Stimulated activated CD4-positive, alpha-beta T cell treated with anti-CD3 and anti-CD28 coated beads, Interleukin-15, amount 100 ng/mL, for 1 hour (primary cell): ENCODE measurements at regions not wholly inside any gene's neighbourhood (a gene's known extent, or its start where the extent isn't known, plus 50 kb on each side); places are given as distances from the start of the nearest gene placed in this dataset.
"Not testable (repeated sequence)": the region's sequence is repeated elsewhere in the genome, so short reads cannot be mapped to it uniquely, and the experiment has no call there.

Experiments
- DNase-seq, 2 donors: peaks; one replicate each; pipeline ENCODE4 v3.0.0-alpha.2; 2020; ENCODE audit warnings: low read depth in 1 of 2, low spot score in 1 of 2

DNA sequence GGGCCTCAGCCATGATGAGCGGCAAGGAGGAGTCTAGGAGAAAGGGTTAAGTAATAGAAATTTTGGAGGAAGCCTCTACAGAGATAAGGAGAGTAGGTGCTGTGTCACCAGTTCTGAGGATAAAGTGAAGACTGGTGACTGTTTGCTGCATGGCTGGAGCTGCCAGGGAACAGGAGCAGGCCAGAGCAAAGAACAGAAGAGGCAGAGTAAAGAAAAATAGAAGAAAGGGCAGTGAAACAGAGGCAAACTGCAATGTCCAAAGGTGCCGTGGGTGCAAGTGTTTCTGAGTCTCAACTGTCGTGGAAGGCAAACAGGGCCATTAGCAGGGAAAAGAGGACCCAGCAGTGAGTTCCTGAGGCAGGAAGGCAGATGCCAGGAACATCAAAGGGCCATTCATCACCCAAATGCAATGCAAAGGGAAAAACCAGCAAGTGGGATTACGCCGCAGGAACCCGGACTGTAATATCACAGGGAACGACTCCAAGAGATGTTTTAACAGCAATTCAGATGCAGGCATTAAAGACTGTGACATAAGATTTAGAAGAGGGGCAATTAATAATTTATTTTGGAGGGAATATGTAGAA is 318.3 kb downstream of the FOXO1 start:
- DNase-seq: no peak

- DNase-seq: no peak
Measured at GRCh38 chr13:40350283-40350992, 316.0 kb downstream of the FOXO1 start.

GRCh38 chr13:40351537-40352379 is 314.7 kb downstream of the FOXO1 start:
- no peak for DNase-seq

DNA sequence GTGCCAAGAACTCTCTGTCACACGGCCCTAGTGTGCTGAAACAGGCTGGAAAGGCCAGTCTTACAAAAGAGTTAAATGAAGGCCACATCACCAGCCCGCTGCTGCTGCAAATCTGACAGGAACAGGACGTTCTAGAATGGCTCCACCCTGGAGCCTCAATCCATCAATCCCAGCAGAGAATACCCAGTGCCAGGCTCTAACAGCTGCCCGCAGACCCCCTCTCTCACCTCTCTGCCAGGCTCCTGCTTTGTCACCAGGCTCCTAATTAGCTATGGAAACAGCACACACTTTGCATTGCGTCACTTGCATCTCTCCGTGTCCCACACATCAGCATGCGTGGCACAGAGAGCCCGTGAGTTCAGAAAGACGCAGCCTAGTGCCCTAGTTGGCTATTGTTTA is 314.1 kb downstream of the FOXO1 start:
- no peak for DNase-seq

DNA sequence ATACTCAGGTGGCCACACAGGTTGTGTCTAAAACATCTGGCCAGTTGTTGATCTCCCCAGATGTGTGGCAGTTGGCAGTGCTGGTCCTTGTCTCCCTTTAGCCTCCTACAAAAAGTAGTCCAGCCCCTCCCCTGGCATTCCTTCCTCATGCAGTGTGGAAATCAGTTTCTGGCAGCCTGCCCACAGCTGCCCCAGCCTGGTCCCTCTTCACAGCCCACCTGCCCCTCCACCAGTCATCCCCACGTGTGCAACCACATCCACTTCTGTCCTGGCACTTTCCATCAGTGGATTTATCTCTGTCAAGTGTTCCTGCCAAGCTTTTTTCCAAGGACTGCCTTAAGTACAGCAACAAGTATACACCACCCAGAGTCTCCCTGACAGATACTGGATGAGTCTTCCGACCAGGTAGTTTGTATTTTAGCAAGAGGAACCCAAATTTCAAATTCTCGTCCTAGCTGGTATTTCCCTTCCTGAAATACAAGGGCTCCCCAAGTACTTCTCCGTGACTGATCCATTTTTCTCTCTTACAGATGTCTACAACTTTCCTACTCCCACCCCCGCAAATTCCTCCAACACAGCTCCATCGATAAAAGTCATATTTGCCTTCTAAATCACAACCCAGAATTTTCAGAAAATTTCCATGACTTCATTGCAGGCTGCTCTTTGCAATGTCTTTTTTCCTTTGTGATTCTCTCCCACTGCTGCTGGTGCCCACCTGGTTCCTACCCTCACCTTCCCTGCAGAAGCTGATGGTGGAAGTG is 313.5 kb downstream of the FOXO1 start:
- DNase-seq: no peak

DNA sequence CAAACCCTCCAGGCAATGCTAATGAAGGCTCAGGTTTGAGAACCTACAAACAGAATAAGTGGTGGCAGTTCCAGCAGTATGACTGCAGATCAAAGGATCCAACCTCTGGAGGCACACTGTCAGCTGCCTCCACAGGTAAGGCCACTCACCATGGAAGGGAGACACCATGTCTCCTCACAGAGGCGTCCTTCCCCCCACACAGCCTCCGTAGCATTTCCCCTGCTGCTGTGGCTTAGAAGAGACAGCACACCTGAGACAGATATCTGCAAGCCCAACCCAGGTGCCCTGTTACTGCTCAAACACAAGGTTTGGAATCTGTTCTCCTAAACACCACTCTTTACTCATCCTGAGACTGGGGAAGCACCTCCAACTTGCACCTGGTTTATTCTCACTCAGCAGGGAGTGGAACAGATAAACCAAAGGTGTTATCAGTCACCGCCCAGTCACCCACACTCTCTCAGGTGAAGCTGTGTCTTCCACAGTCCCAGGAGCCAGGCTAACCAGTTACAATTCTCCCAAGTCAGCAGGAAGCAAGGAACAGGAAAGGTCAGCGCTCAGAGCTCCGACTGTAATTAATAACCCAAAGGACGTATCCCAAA is 311.2 kb downstream of the FOXO1 start:
- no peak for DNase-seq

GRCh38 chr13:40356011-40356410 is 310.4 kb downstream of the FOXO1 start:
- no peak for DNase-seq

DNA sequence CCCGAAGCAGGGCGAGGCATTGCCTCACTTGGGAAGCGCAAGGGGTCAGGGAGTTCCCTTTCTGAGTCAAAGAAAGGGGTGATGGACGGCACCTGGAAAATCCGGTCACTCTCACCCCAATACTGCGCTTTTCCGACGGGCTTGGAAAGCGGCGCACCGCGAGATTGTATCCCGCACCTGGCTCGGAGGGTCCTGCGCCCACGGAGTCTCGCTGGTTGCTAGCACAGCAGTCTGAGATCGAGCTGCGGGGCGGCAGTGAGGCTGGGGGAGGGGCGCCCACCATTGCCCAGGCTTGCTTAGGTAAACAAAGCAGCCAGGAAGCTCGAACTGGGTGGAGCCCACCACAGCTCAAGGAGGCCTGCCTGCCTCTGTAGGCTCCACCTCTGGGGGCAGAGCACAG is 310.0 kb downstream of the FOXO1 start:
- DNase-seq: not testable (repeated sequence)

DNA sequence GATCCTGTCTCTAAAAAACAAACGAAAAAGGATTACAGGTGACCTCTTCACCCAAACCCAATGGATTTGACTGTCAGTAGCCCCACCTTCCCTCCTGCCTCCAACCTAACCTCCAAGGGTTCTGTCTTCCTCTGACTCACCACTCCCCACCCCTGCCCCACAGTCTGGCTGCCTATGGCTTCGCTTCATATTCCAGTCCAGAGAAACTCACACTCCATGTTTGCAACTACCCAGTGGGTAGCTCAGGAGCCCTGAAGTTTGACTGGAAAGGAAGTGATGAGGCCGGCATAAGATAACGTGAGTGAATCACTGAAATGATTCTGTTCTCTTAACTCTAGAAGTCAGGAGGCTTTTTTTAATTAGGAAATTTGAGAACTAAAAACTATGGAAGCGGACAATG is 303.9 kb downstream of the FOXO1 start:
- no peak for DNase-seq

DNA sequence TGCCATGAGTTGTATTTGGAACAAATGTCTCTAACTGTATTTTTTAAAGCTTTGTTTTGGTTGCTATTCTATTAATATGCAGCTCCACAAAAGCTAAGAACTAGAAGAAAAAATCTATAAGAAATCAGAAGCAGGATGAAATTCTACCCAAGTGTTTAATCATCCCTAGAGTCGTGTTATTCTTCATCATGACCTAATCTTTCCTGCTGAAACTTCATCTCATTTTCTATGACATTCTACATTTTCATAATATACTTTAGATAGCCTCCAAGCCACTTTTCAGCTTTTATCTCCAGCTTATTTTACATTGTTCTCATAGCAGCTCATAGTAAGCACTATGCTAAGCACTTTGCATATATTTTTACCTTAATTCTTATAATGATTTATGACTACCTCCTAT is 302.8 kb downstream of the FOXO1 start:
- DNase-seq: no peak

- no peak for DNase-seq
Measured at GRCh38 chr13:40366119-40366518, 300.3 kb downstream of the FOXO1 start.

GRCh38 chr13:40368127-40368891 is 298.1 kb downstream of the FOXO1 start:
- no peak for DNase-seq

DNA sequence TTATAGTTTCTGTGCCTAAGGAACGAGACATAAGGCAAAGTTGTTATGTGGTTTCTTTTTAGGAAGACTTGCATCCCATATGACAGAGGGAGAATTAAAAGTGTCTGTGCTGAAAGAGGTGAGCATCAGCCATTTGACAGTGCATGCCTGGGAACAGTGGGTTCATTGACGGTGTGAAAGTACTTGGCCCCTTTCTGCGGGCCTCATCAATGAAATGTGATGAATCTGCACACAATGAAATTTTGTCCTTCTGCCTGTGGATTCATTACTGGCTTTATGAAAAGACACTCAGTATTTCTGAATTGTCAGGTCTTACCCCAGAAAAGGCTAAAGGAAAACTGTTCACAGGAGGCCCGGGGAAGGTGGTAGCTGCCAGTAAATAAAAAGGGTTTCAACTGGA is 295.8 kb downstream of the FOXO1 start:
- no peak for DNase-seq

GRCh38 chr13:40371531-40372125 is 294.8 kb downstream of the FOXO1 start:
- no peak for DNase-seq

- DNase-seq: peak in 1 of 2 donors; percentile 36
Measured at GRCh38 chr13:40373608-40374007, 292.8 kb downstream of the FOXO1 start.

DNA sequence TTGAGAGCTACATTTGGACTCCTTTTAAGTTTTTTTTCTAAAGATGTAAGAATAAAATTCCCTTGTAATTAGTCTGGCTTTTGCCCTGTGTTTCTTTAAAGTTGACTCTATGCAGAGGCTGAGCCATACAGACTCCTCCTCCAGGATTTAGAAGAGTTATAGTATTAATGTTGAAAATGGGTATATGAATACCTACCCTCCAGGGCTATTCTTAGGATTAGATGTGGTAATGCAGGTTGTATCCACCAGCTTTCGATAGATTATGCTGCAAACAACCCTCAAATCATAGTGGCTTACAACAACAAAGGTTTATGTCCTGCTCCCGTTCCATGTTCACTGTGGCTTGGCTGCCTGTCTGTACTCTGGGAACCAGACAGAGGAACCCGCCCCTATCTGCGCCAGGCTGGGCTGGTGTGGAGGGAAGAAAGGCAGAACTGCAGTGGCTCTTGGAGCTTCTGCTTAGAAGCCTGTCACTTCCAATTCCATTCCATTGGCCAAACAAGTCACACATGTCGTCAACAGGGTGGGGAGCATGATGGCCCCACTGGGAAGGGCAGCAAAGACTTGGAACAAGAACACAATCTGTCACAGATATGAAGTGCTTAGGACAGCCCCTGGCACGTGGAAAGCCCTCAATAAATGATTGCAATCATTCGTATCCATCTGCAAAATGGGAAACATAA is 290.8 kb downstream of the FOXO1 start:
- DNase-seq: no peak

- no peak for DNase-seq
Measured at GRCh38 chr13:40376296-40376849, 290.1 kb downstream of the FOXO1 start.

DNA sequence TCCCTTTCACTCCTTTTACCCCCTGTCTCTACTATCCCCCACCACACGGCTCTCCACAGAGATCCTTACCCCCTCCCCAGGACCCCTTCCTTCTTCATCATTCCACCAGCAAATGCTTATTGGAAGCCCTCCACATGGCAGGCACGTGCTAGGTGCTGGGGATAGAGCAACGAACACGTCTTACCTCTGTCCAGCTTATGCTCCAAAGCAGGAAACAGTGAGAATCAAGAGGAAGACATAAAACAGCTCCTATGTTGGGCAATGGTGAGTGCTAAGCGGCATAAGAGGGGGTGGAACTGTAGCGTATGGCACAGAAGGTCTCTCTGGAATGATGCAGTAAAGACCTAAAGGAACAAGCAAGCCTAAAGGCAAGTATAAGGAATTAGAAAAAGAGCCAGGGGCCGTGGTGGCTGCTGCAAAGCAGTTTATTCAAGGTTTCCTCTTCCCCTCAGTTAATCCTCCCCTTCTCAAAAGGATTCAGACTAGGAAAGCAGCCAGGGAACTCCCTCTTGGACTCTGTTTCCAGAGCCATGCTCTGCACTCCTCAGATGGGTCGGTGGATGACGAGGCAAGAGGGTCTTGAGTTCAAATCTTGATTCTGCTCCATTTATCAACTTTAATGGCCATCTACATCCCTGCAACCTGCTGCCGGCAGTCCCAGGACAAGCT is 289.4 kb downstream of the FOXO1 start:
- no peak for DNase-seq
